ENCODE measurements at regions not wholly inside any gene's neighbourhood (a gene's known extent, or its start where the extent isn't known, plus 50 kb on each side); places are given as distances from the start of the nearest gene placed in this dataset.

DNA sequence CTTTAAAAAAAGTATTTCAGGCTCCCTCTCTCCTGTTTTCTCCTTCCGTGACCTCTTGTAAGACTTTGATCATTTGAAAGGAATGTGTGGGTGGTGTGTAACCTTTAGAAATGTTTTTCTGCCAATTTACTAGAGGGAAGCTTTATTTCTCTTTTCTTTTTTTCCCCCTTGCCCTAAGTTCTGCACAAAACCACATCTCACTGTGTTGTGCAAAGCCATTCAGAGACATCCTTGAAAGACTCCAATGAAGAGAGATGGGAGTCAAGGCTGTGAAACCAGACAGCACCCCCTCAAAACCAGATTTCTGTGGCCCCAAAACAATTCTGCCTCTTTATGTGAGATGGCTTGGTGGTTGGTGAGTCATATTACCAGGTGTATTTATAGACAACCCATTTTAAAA lies 184.6 kb upstream of the ERBB4 start:
- CTCF ChIA-PET (ENCODE audit: low intra/inter-chr PET ratio) = no interaction called here
- H3K27ac ChIP-seq (ENCODE audit: extremely low read depth, low read depth, low read length) = no peak overlapping the region
- H3K9ac ChIP-seq (ENCODE audit: insufficient read depth in 1 of 2, low read depth in 2 of 2, low read length in 2 of 2) = no peak overlapping the region
- in situ Hi-C loops (cut with MboI) = no loop called here
- WGBS (ENCODE audit: insufficient coverage, low coverage, missing lambda C conversion rate) = 0% methylated on average over 1 of the region's 1 CpG
- ATAC-seq = no peak
- no peak for FAIRE-seq
- BruUV-seq (replicated peaks) = no TSS peak
- H3K27me3 ChIP-seq (ENCODE audit: control insufficient read depth in 2 of 2, insufficient read depth in 2 of 2, low read length in 2 of 2) = no peaks in the 10 kb centered on the region
- intact Hi-C loops (cut with micrococcal nuclease) = no loop called here
- no peak for DNase-seq (ENCODE audit: extremely low read depth in 1 of 4, low spot score in 3 of 4)
- no peak overlapping the region for H2AFZ ChIP-seq (ENCODE audit: low read depth, low read length)
- no peaks in the 10 kb centered on the region for H3K36me3 ChIP-seq (ENCODE audit: control insufficient read depth, insufficient read depth, low read length)
- H3K9me1 ChIP-seq (ENCODE audit: control insufficient read depth, insufficient read depth, low read length) = no peaks in the 10 kb centered on the region
- POLR2A ChIA-PET = no interaction called here
- TF ChIP-seq ZNF175 (CRISPR knock-in tag; IDR thresholded peaks at IDR 0.05; ENCODE audit: low read depth) = no peak
- TF ChIP-seq SRSF7 (optimal IDR thresholded peaks at IDR 0.05; ENCODE audit: low read depth, low read length) = no peak
- TF ChIP-seq SNIP1 (IDR thresholded peaks at IDR 0.05; ENCODE audit: low read depth) = no peak
- TF ChIP-seq POLR2G (IDR thresholded peaks at IDR 0.05; ENCODE audit: low read depth, low read length) = no peak
- TF ChIP-seq RB1 (IDR thresholded peaks at IDR 0.05; ENCODE audit: low read depth) = no peak
- no peak for TF ChIP-seq TAF15 (IDR thresholded peaks at IDR 0.05; ENCODE audit: low read depth, low read length)
- TF ChIP-seq, protein P1, sequence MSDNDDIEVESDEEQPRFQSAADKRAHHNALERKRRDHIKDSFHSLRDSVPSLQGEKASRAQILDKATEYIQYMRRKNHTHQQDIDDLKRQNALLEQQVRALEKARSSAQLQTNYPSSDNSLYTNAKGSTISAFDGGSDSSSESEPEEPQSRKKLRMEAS (CRISPR knock-in tag; IDR thresholded peaks at IDR 0.05) = no peak
- TF ChIP-seq ARID2 (IDR thresholded peaks at IDR 0.05) = no peak
- TF ChIP-seq, protein P2, sequence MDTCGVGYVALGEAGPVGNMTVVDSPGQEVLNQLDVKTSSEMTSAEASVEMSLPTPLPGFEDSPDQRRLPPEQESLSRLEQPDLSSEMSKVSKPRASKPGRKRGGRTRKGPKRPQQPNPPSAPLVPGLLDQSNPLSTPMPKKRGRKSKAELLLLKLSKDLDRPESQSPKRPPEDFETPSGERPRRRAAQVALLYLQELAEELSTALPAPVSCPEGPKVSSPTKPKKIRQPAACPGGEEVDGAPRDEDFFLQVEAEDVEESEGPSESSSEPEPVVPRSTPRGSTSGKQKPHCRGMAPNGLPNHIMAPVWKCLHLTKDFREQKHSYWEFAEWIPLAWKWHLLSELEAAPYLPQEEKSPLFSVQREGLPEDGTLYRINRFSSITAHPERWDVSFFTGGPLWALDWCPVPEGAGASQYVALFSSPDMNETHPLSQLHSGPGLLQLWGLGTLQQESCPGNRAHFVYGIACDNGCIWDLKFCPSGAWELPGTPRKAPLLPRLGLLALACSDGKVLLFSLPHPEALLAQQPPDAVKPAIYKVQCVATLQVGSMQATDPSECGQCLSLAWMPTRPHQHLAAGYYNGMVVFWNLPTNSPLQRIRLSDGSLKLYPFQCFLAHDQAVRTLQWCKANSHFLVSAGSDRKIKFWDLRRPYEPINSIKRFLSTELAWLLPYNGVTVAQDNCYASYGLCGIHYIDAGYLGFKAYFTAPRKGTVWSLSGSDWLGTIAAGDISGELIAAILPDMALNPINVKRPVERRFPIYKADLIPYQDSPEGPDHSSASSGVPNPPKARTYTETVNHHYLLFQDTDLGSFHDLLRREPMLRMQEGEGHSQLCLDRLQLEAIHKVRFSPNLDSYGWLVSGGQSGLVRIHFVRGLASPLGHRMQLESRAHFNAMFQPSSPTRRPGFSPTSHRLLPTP (IDR thresholded peaks at IDR 0.05; ENCODE audit: borderline replicate concordance, extremely low read depth, insufficient read length) = no peak
- TF ChIP-seq, protein P3, sequence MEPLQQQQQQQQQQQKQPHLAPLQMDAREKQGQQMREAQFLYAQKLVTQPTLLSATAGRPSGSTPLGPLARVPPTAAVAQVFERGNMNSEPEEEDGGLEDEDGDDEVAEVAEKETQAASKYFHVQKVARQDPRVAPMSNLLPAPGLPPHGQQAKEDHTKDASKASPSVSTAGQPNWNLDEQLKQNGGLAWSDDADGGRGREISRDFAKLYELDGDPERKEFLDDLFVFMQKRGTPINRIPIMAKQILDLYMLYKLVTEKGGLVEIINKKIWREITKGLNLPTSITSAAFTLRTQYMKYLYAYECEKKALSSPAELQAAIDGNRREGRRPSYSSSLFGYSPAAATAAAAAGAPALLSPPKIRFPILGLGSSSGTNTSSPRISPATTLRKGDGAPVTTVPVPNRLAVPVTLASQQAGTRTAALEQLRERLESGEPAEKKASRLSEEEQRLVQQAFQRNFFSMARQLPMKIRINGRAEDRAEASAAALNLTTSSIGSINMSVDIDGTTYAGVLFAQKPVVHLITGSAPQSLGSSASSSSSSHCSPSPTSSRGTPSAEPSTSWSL (CRISPR knock-in tag; IDR thresholded peaks at IDR 0.05; ENCODE audit: borderline replicate concordance) = no peak
- no peak for TF ChIP-seq ZNF212 (CRISPR knock-in tag; IDR thresholded peaks at IDR 0.05)
- TF ChIP-seq, protein P4, sequence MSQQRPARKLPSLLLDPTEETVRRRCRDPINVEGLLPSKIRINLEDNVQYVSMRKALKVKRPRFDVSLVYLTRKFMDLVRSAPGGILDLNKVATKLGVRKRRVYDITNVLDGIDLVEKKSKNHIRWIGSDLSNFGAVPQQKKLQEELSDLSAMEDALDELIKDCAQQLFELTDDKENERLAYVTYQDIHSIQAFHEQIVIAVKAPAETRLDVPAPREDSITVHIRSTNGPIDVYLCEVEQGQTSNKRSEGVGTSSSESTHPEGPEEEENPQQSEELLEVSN (IDR thresholded peaks at IDR 0.05; ENCODE audit: borderline replicate concordance in 1 of 2, extremely low read depth in 1 of 2, insufficient read depth in 1 of 2, insufficient read length in 1 of 2, low read depth in 1 of 2, low read length in 1 of 2, poor library complexity in 1 of 2, severe bottlenecking in 1 of 2) = no peak
- H3K9me3 ChIP-seq (replicated peaks; ENCODE audit: control insufficient read depth, insufficient read depth, low read depth, low read length) = no peaks in the 10 kb centered on the region
- no peak overlapping the region for H3K4me2 ChIP-seq (ENCODE audit: insufficient read depth, low read length)
- H3K4me3 ChIP-seq = no peak overlapping the region
- H3K79me2 ChIP-seq (ENCODE audit: control insufficient read depth, insufficient read depth, low read length) = no peaks in the 10 kb centered on the region
- no peaks in the 10 kb centered on the region for H4K20me1 ChIP-seq (replicated peaks; ENCODE audit: control insufficient read depth, insufficient read depth, low read length)
- no peaks in the 10 kb centered on the region for H3K4me1 ChIP-seq (replicated peaks in 1 of 2; ENCODE audit: control insufficient read depth in 2 of 2, insufficient read depth in 2 of 2, low read length in 2 of 2)

Data from K562 (cell line).